ENCODE measurements at regions not wholly inside any gene's neighbourhood (a gene's known extent, or its start where the extent isn't known, plus 50 kb on each side); places are given as distances from the start of the nearest gene placed in this dataset.

DNA sequence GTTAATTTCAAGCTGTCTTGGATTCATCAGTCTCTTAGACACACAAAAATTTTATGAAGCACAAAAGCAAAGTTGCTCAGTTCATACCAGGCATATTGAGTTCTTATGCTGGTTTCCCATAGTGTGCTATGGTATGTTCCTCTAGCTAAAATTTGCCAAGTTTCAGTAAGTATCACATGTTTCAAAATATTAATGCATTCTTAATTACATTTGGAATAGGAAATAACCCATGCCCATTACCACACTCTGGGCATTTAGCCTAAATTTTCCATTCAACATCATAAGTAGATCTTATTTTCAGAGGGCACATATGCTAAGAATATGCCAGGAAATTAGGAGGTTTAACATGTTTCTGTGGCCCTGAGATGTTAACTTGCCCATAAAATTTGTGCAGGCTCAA, 289.9 kb downstream of the SHOX2 start:
- intact Hi-C loops (cut with micrococcal nuclease), result no loop called here
- no peaks in the 10 kb centered on the region for H3K4me1 ChIP-seq (ENCODE audit: control insufficient read depth in 1 of 2, insufficient read depth in 2 of 2, low read length in 2 of 2)
- no peak overlapping the region for H3K9ac ChIP-seq (ENCODE audit: low read length)
- no peaks in the 10 kb centered on the region for H3K79me2 ChIP-seq (ENCODE audit: insufficient read depth, low read length)
- no TSS peak for BruUV-seq (replicated peaks)
- H3K27me3 ChIP-seq (ENCODE audit: insufficient read depth, low read length), result no peaks in the 10 kb centered on the region
- ATAC-seq (no peak), DNase-seq (ENCODE audit: low read depth, low spot score) (no peak)
- no peak overlapping the region for H3K4me2 ChIP-seq (ENCODE audit: low read length)
- RAD21 ChIA-PET (ENCODE audit: low non-redundant PET in 1 of 2, low total read pairs in 2 of 2, uncharacterized antibody in 2 of 2, unreplicated experiment in 2 of 2), result no interaction called here
- H3K9me3 ChIP-seq (ENCODE audit: control insufficient read depth in 1 of 2, insufficient read depth in 1 of 2, low read depth in 1 of 2, low read length in 2 of 2), result no peaks in the 10 kb centered on the region
- TF ChIP-seq ZFX (IDR thresholded peaks at IDR 0.05) (no peak), POLR2A (IDR thresholded peaks at IDR 0.05; ENCODE audit: borderline replicate concordance, extremely low read depth, insufficient read depth, insufficient read length) (no peak), EZH2 (IDR thresholded peaks at IDR 0.05) (no peak), RAD21 (IDR thresholded peaks at IDR 0.05; ENCODE audit: low read depth) (no peak), SIN3A (IDR thresholded peaks at IDR 0.05; ENCODE audit: low read depth) (no peak), EZH2phosphoT487 (IDR thresholded peaks at IDR 0.05; ENCODE audit: borderline replicate concordance) (no peak), CEBPB (IDR thresholded peaks at IDR 0.05; ENCODE audit: low read depth) (no peak), ZNF274 (IDR thresholded peaks at IDR 0.05; ENCODE audit: low read depth, low read length) (no peak), TCF7L2 (IDR thresholded peaks at IDR 0.05; ENCODE audit: borderline replicate concordance, extremely low read depth, insufficient read depth, insufficient read length) (no peak)
- TF ChIP-seq, protein P1, sequence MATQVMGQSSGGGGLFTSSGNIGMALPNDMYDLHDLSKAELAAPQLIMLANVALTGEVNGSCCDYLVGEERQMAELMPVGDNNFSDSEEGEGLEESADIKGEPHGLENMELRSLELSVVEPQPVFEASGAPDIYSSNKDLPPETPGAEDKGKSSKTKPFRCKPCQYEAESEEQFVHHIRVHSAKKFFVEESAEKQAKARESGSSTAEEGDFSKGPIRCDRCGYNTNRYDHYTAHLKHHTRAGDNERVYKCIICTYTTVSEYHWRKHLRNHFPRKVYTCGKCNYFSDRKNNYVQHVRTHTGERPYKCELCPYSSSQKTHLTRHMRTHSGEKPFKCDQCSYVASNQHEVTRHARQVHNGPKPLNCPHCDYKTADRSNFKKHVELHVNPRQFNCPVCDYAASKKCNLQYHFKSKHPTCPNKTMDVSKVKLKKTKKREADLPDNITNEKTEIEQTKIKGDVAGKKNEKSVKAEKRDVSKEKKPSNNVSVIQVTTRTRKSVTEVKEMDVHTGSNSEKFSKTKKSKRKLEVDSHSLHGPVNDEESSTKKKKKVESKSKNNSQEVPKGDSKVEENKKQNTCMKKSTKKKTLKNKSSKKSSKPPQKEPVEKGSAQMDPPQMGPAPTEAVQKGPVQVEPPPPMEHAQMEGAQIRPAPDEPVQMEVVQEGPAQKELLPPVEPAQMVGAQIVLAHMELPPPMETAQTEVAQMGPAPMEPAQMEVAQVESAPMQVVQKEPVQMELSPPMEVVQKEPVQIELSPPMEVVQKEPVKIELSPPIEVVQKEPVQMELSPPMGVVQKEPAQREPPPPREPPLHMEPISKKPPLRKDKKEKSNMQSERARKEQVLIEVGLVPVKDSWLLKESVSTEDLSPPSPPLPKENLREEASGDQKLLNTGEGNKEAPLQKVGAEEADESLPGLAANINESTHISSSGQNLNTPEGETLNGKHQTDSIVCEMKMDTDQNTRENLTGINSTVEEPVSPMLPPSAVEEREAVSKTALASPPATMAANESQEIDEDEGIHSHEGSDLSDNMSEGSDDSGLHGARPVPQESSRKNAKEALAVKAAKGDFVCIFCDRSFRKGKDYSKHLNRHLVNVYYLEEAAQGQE (IDR thresholded peaks at IDR 0.05; ENCODE audit: low read depth), result no peak
- TF ChIP-seq, protein P2, sequence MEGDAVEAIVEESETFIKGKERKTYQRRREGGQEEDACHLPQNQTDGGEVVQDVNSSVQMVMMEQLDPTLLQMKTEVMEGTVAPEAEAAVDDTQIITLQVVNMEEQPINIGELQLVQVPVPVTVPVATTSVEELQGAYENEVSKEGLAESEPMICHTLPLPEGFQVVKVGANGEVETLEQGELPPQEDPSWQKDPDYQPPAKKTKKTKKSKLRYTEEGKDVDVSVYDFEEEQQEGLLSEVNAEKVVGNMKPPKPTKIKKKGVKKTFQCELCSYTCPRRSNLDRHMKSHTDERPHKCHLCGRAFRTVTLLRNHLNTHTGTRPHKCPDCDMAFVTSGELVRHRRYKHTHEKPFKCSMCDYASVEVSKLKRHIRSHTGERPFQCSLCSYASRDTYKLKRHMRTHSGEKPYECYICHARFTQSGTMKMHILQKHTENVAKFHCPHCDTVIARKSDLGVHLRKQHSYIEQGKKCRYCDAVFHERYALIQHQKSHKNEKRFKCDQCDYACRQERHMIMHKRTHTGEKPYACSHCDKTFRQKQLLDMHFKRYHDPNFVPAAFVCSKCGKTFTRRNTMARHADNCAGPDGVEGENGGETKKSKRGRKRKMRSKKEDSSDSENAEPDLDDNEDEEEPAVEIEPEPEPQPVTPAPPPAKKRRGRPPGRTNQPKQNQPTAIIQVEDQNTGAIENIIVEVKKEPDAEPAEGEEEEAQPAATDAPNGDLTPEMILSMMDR (IDR thresholded peaks at IDR 0.05 in 2 of 3, conservative IDR thresholded peaks at IDR 0.05 in 1 of 3; ENCODE audit: borderline replicate concordance in 1 of 3, insufficient read depth in 1 of 3, low read depth in 2 of 3, low read length in 2 of 3), result no peak
- H4K20me1 ChIP-seq (ENCODE audit: insufficient read depth), result no peaks in the 10 kb centered on the region
- no peaks in the 10 kb centered on the region for H3K36me3 ChIP-seq (ENCODE audit: control insufficient read depth in 1 of 2, insufficient read depth in 2 of 2, low read length in 2 of 2)
- no peak overlapping the region for H3K27ac ChIP-seq (ENCODE audit: low read depth, low read length)
- H3K4me3 ChIP-seq (replicated peaks in 1 of 2; ENCODE audit: low read depth in 1 of 2, low read length in 2 of 2), result no peak overlapping the region
- POLR2A ChIA-PET, result no interaction called here
- CTCF ChIA-PET, result no interaction called here
- no peaks in the 10 kb centered on the region for H3K9me2 ChIP-seq (ENCODE audit: insufficient read depth)
- H2AFZ ChIP-seq (ENCODE audit: low read depth, low read length, poor library complexity, severe bottlenecking), result no peak overlapping the region
